ENCODE measurements at regions not wholly inside any gene's neighbourhood (a gene's known extent, or its start where the extent isn't known, plus 50 kb on each side); places are given as distances from the start of the nearest gene placed in this dataset.
A peak's percentile ranks its signal among the peaks of the same experiment; 100 is the strongest.

- Histone ChIP-seq H3K27ac (ENCODE audit: low read depth, low read length) (no peak overlapping the region), H3K9me3 (ENCODE audit: control insufficient read depth, insufficient read depth, low read length) (no peaks in the 10 kb centered on the region), H3K4me3 (ENCODE audit: low read depth, low read length) (no peak overlapping the region), H3K36me3 (ENCODE audit: control insufficient read depth, insufficient read depth, low read length) (no peaks in the 10 kb centered on the region), H3K27me3 (ENCODE audit: control insufficient read depth, insufficient read depth, low read length) (no peaks in the 10 kb centered on the region), H3K9ac (ENCODE audit: low read depth, low read length) (no peak overlapping the region), H3K4me1 (ENCODE audit: control insufficient read depth, insufficient read depth, low read length) (peaks cover 69% of the 10 kb centered on the region)
Measured at GRCh38 chr19:31421856-31422255, 72.6 kb upstream of the TSHZ3 start.

GRCh38 chr19:31423896-31424295 lies 74.7 kb upstream of the TSHZ3 start:
- Histone ChIP-seq H3K9ac (ENCODE audit: low read depth, low read length) (no peak overlapping the region), H3K27ac (ENCODE audit: low read depth, low read length) (no peak overlapping the region), H3K27me3 (ENCODE audit: control insufficient read depth, insufficient read depth, low read length) (no peaks in the 10 kb centered on the region), H3K36me3 (ENCODE audit: control insufficient read depth, insufficient read depth, low read length) (no peaks in the 10 kb centered on the region), H3K4me3 (ENCODE audit: low read depth, low read length) (no peak overlapping the region), H3K4me1 (ENCODE audit: control insufficient read depth, insufficient read depth, low read length) (peaks cover 48% of the 10 kb centered on the region), H3K9me3 (ENCODE audit: control insufficient read depth, insufficient read depth, low read length) (no peaks in the 10 kb centered on the region)

GRCh38 chr19:31424861-31425620 lies 75.8 kb upstream of the TSHZ3 start:
- Histone ChIP-seq H3K36me3 (ENCODE audit: control insufficient read depth, insufficient read depth, low read length) (no peaks in the 10 kb centered on the region), H3K4me3 (ENCODE audit: low read depth, low read length) (no peak overlapping the region), H3K4me1 (ENCODE audit: control insufficient read depth, insufficient read depth, low read length) (peaks cover 40% of the 10 kb centered on the region), H3K9me3 (ENCODE audit: control insufficient read depth, insufficient read depth, low read length) (no peaks in the 10 kb centered on the region), H3K9ac (ENCODE audit: low read depth, low read length) (no peak overlapping the region), H3K27ac (ENCODE audit: low read depth, low read length) (peak overlapping the region; percentile 43), H3K27me3 (ENCODE audit: control insufficient read depth, insufficient read depth, low read length) (no peaks in the 10 kb centered on the region)

GRCh38 chr19:31427857-31428256 lies 78.6 kb upstream of the TSHZ3 start:
- no peak overlapping the region for H3K27ac ChIP-seq (ENCODE audit: low read depth, low read length)
- H3K27me3 ChIP-seq (ENCODE audit: control insufficient read depth, insufficient read depth, low read length), result no peaks in the 10 kb centered on the region
- no peak overlapping the region for H3K4me3 ChIP-seq (ENCODE audit: low read depth, low read length)
- peaks cover 17% of the 10 kb centered on the region for H3K4me1 ChIP-seq (ENCODE audit: control insufficient read depth, insufficient read depth, low read length)
- H3K36me3 ChIP-seq (ENCODE audit: control insufficient read depth, insufficient read depth, low read length), result no peaks in the 10 kb centered on the region
- no peaks in the 10 kb centered on the region for H3K9me3 ChIP-seq (ENCODE audit: control insufficient read depth, insufficient read depth, low read length)
- no peak overlapping the region for H3K9ac ChIP-seq (ENCODE audit: low read depth, low read length)

GRCh38 chr19:31430381-31430780 lies 81.1 kb upstream of the TSHZ3 start:
- H3K9ac ChIP-seq (ENCODE audit: low read depth, low read length), result no peak overlapping the region
- peaks cover 6% of the 10 kb centered on the region for H3K9me3 ChIP-seq (ENCODE audit: control insufficient read depth, insufficient read depth, low read length)
- no peak overlapping the region for H3K4me3 ChIP-seq (ENCODE audit: low read depth, low read length)
- H3K27ac ChIP-seq (ENCODE audit: low read depth, low read length), result no peak overlapping the region
- H3K4me1 ChIP-seq (ENCODE audit: control insufficient read depth, insufficient read depth, low read length), result peaks cover 5% of the 10 kb centered on the region
- H3K36me3 ChIP-seq (ENCODE audit: control insufficient read depth, insufficient read depth, low read length), result no peaks in the 10 kb centered on the region
- H3K27me3 ChIP-seq (ENCODE audit: control insufficient read depth, insufficient read depth, low read length), result no peaks in the 10 kb centered on the region

GRCh38 chr19:31432201-31432810 lies 83.1 kb upstream of the TSHZ3 start:
- H3K36me3 ChIP-seq (ENCODE audit: control insufficient read depth, insufficient read depth, low read length), result no peaks in the 10 kb centered on the region
- no peak overlapping the region for H3K4me3 ChIP-seq (ENCODE audit: low read depth, low read length)
- no peaks in the 10 kb centered on the region for H3K4me1 ChIP-seq (ENCODE audit: control insufficient read depth, insufficient read depth, low read length)
- H3K9me3 ChIP-seq (ENCODE audit: control insufficient read depth, insufficient read depth, low read length), result peaks cover 7% of the 10 kb centered on the region
- no peak overlapping the region for H3K9ac ChIP-seq (ENCODE audit: low read depth, low read length)
- H3K27ac ChIP-seq (ENCODE audit: low read depth, low read length), result no peak overlapping the region
- H3K27me3 ChIP-seq (ENCODE audit: control insufficient read depth, insufficient read depth, low read length), result no peaks in the 10 kb centered on the region

GRCh38 chr19:31436121-31436776 lies 87.0 kb upstream of the TSHZ3 start:
- Histone ChIP-seq H3K4me1 (ENCODE audit: control insufficient read depth, insufficient read depth, low read length) (no peaks in the 10 kb centered on the region), H3K4me3 (ENCODE audit: low read depth, low read length) (no peak overlapping the region), H3K27ac (ENCODE audit: low read depth, low read length) (no peak overlapping the region), H3K9ac (ENCODE audit: low read depth, low read length) (no peak overlapping the region), H3K36me3 (ENCODE audit: control insufficient read depth, insufficient read depth, low read length) (no peaks in the 10 kb centered on the region), H3K9me3 (ENCODE audit: control insufficient read depth, insufficient read depth, low read length) (peaks cover 7% of the 10 kb centered on the region), H3K27me3 (ENCODE audit: control insufficient read depth, insufficient read depth, low read length) (no peaks in the 10 kb centered on the region)

- Histone ChIP-seq H3K9me3 (ENCODE audit: control insufficient read depth, insufficient read depth, low read length) (peaks cover 7% of the 10 kb centered on the region), H3K4me1 (ENCODE audit: control insufficient read depth, insufficient read depth, low read length) (no peaks in the 10 kb centered on the region), H3K27ac (ENCODE audit: low read depth, low read length) (no peak overlapping the region), H3K36me3 (ENCODE audit: control insufficient read depth, insufficient read depth, low read length) (no peaks in the 10 kb centered on the region), H3K27me3 (ENCODE audit: control insufficient read depth, insufficient read depth, low read length) (no peaks in the 10 kb centered on the region), H3K9ac (ENCODE audit: low read depth, low read length) (no peak overlapping the region), H3K4me3 (ENCODE audit: low read depth, low read length) (no peak overlapping the region)
Measured at GRCh38 chr19:31438401-31439269, 89.4 kb upstream of the TSHZ3 start.

GRCh38 chr19:31439270-31439573 lies 90.0 kb upstream of the TSHZ3 start:
- peaks cover 7% of the 10 kb centered on the region for H3K9me3 ChIP-seq (ENCODE audit: control insufficient read depth, insufficient read depth, low read length)
- H3K4me1 ChIP-seq (ENCODE audit: control insufficient read depth, insufficient read depth, low read length), result no peaks in the 10 kb centered on the region
- no peak overlapping the region for H3K9ac ChIP-seq (ENCODE audit: low read depth, low read length)
- no peak overlapping the region for H3K27ac ChIP-seq (ENCODE audit: low read depth, low read length)
- H3K27me3 ChIP-seq (ENCODE audit: control insufficient read depth, insufficient read depth, low read length), result no peaks in the 10 kb centered on the region
- H3K4me3 ChIP-seq (ENCODE audit: low read depth, low read length), result no peak overlapping the region
- H3K36me3 ChIP-seq (ENCODE audit: control insufficient read depth, insufficient read depth, low read length), result no peaks in the 10 kb centered on the region

GRCh38 chr19:31444931-31445330 lies 95.7 kb upstream of the TSHZ3 start:
- Histone ChIP-seq H3K27me3 (ENCODE audit: control insufficient read depth, insufficient read depth, low read length) (no peaks in the 10 kb centered on the region), H3K4me1 (ENCODE audit: control insufficient read depth, insufficient read depth, low read length) (no peaks in the 10 kb centered on the region)

More at GRCh38 chr19:31444931-31445330, 95.7 kb upstream of the TSHZ3 start:
- no peak overlapping the region for H3K27ac ChIP-seq (ENCODE audit: low read depth, low read length)
- H3K36me3 ChIP-seq (ENCODE audit: control insufficient read depth, insufficient read depth, low read length), result no peaks in the 10 kb centered on the region
- H3K4me3 ChIP-seq (ENCODE audit: low read depth, low read length), result no peak overlapping the region
- no peak overlapping the region for H3K9ac ChIP-seq (ENCODE audit: low read depth, low read length)
- H3K9me3 ChIP-seq (ENCODE audit: control insufficient read depth, insufficient read depth, low read length), result peaks cover 8% of the 10 kb centered on the region; the same call in 1 of the 2 replicates

Data from HUES48 (cell line).